DMS 273 (cell line): ENCODE measurements at regions not wholly inside any gene's neighbourhood (a gene's known extent, or its start where the extent isn't known, plus 50 kb on each side); places are given as distances from the start of the nearest gene placed in this dataset.
"Not testable (repeated sequence)": the region's sequence is repeated elsewhere in the genome, so short reads cannot be mapped to it uniquely, and the experiment has no call there.

ENCODE experiments used
- DNase-seq: peaks from one replicate; lab custom pipeline; 2025; ENCODE audit not compliant: unreplicated experiment; lab: John Stamatoyannopoulos, UW

GRCh38 chr5:152527358-152528052 is 122.4 kb upstream of the NMUR2 start:
- no peak for DNase-seq

- DNase-seq, result no peak
These were observed 124.4 kb upstream of the NMUR2 start for GRCh38 chr5:152529440-152529839.

GRCh38 chr5:152532714-152533113 is 127.6 kb upstream of the NMUR2 start:
- DNase-seq, result peak; percentile 74

- DNase-seq, result no peak
These were observed 129.6 kb upstream of the NMUR2 start for GRCh38 chr5:152534641-152535040.

- DNase-seq, result no peak
These were observed 137.7 kb upstream of the NMUR2 start for GRCh38 chr5:152542741-152543140.

- no peak for DNase-seq
These were observed 141.4 kb upstream of the NMUR2 start for GRCh38 chr5:152546493-152546892.

GRCh38 chr5:152547202-152547601 is 142.1 kb upstream of the NMUR2 start:
- peak; percentile 66 for DNase-seq

- DNase-seq, result no peak
These were observed 144.6 kb upstream of the NMUR2 start for GRCh38 chr5:152549709-152550108.

GRCh38 chr5:152551061-152551460 is 146.0 kb upstream of the NMUR2 start:
- DNase-seq, result no peak

GRCh38 chr5:152556784-152557183 is 151.7 kb upstream of the NMUR2 start:
- peak; percentile 26 for DNase-seq

- DNase-seq, result peak; percentile 65
These were observed 155.5 kb upstream of the NMUR2 start for GRCh38 chr5:152560512-152561137.

- no peak for DNase-seq
These were observed 162.9 kb upstream of the NMUR2 start for GRCh38 chr5:152568016-152568415.

GRCh38 chr5:152572812-152573211 is 167.7 kb upstream of the NMUR2 start:
- no peak for DNase-seq

- DNase-seq, result no peak
These were observed 179.0 kb upstream of the NMUR2 start for GRCh38 chr5:152584103-152584502.

- DNase-seq, result peak; percentile 2
These were observed 187.3 kb upstream of the NMUR2 start for GRCh38 chr5:152592416-152592815.

GRCh38 chr5:152593388-152593787 is 188.3 kb upstream of the NMUR2 start:
- peak; percentile 3 for DNase-seq

GRCh38 chr5:152595405-152595804 is 190.3 kb upstream of the NMUR2 start:
- DNase-seq, result no peak

- no peak for DNase-seq
These were observed 194.0 kb upstream of the NMUR2 start for GRCh38 chr5:152599096-152599495.

GRCh38 chr5:152601806-152602732 is 197.0 kb upstream of the NMUR2 start:
- no peak for DNase-seq

- DNase-seq, result not testable (repeated sequence)
These were observed 201.0 kb upstream of the NMUR2 start for GRCh38 chr5:152606050-152606449.

GRCh38 chr5:152606776-152607364 is 201.8 kb upstream of the NMUR2 start:
- no peak for DNase-seq
